Ishikawa (cell line): ENCODE measurements at regions not wholly inside any gene's neighbourhood (a gene's known extent, or its start where the extent isn't known, plus 50 kb on each side); places are given as distances from the start of the nearest gene placed in this dataset.

Experiments
- CEBPB ChIP-seq: IDR thresholded peaks from 2 replicates; pipeline ENCODE4 v1.6.1; 2012
- CREB1 ChIP-seq: IDR thresholded peaks from 2 replicates; pipeline ENCODE4 v1.6.1; 2012; ENCODE audit warnings: low read depth
- EGR1 ChIP-seq: IDR thresholded peaks from 2 replicates; pipeline ENCODE4 v1.6.1; 2012
- EP300 ChIP-seq: IDR thresholded peaks from 2 replicates; pipeline ENCODE4 v1.6.1; 2012; ENCODE audit warnings: borderline replicate concordance
- FOXM1 ChIP-seq: IDR thresholded peaks from 2 replicates; pipeline ENCODE4 v1.6.1; 2012; ENCODE audit warnings: low read depth, borderline replicate concordance
- MAX ChIP-seq: IDR thresholded peaks from 2 replicates; pipeline ENCODE4 v1.6.1; 2012
- NFIC ChIP-seq: IDR thresholded peaks from 2 replicates; pipeline ENCODE4 v1.6.1; 2012
- RAD21 ChIP-seq: IDR thresholded peaks from 2 replicates; pipeline ENCODE4 v1.6.1; 2012; ENCODE audit warnings: low read depth
- TAF1 ChIP-seq: IDR thresholded peaks from 2 replicates; pipeline ENCODE4 v1.6.1; 2012; ENCODE audit warnings: low read depth, mild to moderate bottlenecking
- TCF12 ChIP-seq: IDR thresholded peaks from 2 replicates; pipeline ENCODE4 v1.6.1; 2012; ENCODE audit warnings: low read depth
- TEAD4 ChIP-seq: IDR thresholded peaks from 2 replicates; pipeline ENCODE4 v1.6.1; 2012
- USF1 ChIP-seq: IDR thresholded peaks from 2 replicates; pipeline ENCODE4 v1.6.1; 2012
- YY1 ChIP-seq: IDR thresholded peaks from 2 replicates; pipeline ENCODE4 v1.6.1; 2012; ENCODE audit warnings: low read depth
- ZBTB7A ChIP-seq: IDR thresholded peaks from 2 replicates; pipeline ENCODE4 v1.6.1; 2012; ENCODE audit warnings: low read depth
- TF ChIP-seq, protein P1 (sequence below): IDR thresholded peaks from 2 replicates; pipeline ENCODE4 v1.6.1; 2012; ENCODE audit warnings: low read depth, mild to moderate bottlenecking

DNA sequence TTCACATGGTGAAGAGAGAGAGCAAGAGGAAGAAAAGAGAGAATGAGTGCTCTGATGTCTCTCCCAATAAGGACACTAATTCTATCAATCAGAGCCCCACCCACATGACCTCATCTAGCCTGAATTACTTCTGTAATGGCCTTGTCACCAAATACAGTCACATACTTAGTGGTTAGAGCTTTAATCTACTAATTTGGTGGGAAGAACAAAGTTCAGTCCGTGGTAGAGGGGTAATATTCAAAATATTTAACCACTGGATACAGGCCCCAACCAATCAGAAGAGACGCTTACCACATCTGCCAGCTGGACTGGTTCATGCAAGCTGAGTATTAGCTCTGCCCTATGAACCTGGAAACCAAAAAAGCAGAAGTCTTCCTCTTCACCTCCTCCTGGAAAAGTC, 336.3 kb upstream of the NFE2L3 start:
- TF ChIP-seq YY1 (no peak), MAX (no peak)

- TF ChIP-seq RAD21 = peak; percentile 13; the same call in 1 of the 2 replicates
- no peak for TF ChIP-seq EGR1
- no peak for TF ChIP-seq NFIC
- no peak for TF ChIP-seq CREB1
- no peak for TF ChIP-seq FOXM1
Observed at GRCh38 chr7:25820432-25821040, 331.5 kb upstream of the NFE2L3 start.

DNA sequence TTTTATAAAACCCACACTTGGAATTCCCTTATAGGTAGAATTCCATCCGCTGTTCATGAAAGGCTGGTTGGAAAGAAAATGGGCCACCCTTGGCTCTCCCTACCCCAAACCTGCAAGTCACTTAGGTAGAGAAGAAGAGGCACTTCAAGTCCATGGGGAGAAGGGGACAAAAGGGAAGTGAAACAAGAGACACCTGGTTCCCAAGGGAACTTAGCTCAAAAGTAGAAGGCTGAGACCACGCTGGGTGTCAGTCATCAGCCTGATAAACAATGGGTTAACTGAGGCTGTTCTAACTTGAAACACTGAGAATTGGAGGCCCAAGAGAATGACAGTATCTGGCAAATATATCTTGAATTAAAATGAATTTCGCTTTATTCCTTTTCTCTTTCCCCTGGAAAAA, 330.8 kb upstream of the NFE2L3 start:
- no peak for TF ChIP-seq ZBTB7A
- TF ChIP-seq TCF12 = no peak
- TF ChIP-seq TEAD4 = no peak
- TF ChIP-seq CEBPB = no peak
- no peak for TF ChIP-seq NFIC
- no peak for TF ChIP-seq USF1
- no peak for TF ChIP-seq FOXM1
- no peak for TF ChIP-seq EP300
- TF ChIP-seq TAF1 = no peak
- no peak for TF ChIP-seq RAD21
- no peak for TF ChIP-seq CREB1
- TF ChIP-seq EGR1 = no peak

DNA sequence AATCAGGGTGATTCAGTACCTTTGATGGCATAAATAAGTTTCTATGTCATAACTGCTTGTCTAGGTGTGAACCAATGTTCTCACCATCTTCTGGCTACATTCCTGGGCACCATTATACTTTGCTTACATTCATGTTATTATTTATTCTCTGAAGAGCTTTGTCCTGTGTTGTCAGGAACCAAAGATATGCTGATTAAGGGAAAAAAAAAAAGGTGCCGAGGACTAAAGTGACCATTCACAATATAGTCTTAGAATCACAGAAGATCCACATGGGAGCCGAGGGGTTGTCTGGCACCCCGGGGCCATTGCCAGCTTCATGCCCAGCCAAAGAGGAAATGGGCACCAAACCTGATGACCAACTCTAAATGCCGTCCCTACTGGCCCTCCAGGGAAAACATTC, 329.2 kb upstream of the NFE2L3 start:
- no peak for TF ChIP-seq RAD21
- TF ChIP-seq EGR1 = no peak
- TF ChIP-seq TEAD4 = no peak
- TF ChIP-seq EP300 = no peak
- TF ChIP-seq MAX = no peak
- TF ChIP-seq, protein P1, sequence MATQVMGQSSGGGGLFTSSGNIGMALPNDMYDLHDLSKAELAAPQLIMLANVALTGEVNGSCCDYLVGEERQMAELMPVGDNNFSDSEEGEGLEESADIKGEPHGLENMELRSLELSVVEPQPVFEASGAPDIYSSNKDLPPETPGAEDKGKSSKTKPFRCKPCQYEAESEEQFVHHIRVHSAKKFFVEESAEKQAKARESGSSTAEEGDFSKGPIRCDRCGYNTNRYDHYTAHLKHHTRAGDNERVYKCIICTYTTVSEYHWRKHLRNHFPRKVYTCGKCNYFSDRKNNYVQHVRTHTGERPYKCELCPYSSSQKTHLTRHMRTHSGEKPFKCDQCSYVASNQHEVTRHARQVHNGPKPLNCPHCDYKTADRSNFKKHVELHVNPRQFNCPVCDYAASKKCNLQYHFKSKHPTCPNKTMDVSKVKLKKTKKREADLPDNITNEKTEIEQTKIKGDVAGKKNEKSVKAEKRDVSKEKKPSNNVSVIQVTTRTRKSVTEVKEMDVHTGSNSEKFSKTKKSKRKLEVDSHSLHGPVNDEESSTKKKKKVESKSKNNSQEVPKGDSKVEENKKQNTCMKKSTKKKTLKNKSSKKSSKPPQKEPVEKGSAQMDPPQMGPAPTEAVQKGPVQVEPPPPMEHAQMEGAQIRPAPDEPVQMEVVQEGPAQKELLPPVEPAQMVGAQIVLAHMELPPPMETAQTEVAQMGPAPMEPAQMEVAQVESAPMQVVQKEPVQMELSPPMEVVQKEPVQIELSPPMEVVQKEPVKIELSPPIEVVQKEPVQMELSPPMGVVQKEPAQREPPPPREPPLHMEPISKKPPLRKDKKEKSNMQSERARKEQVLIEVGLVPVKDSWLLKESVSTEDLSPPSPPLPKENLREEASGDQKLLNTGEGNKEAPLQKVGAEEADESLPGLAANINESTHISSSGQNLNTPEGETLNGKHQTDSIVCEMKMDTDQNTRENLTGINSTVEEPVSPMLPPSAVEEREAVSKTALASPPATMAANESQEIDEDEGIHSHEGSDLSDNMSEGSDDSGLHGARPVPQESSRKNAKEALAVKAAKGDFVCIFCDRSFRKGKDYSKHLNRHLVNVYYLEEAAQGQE = no peak
- TF ChIP-seq USF1 = no peak
- TF ChIP-seq TCF12 = no peak
- no peak for TF ChIP-seq ZBTB7A
- TF ChIP-seq CREB1 = no peak
- no peak for TF ChIP-seq YY1
- no peak for TF ChIP-seq FOXM1
- no peak for TF ChIP-seq TAF1
- no peak for TF ChIP-seq NFIC
- no peak for TF ChIP-seq CEBPB

DNA sequence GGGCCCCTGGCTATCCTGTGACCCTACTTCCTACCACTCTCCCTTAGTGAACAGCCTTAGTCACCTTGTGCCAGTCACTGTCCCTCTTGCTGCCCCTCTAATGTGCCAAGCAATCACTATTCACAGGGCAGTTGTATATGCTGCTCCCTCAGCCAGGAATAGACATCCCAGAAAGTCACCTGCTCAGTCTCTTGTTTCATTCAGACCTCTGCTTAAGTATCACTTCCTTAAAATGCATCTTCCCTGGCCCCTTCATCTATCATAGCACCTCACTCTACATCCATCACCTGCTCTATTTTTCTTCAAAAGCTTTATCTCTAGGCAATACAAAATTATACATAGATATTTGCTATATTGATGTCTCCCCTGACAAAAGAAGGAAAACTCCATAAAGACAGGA, 328.4 kb upstream of the NFE2L3 start:
- TF ChIP-seq TCF12 (no peak), CREB1 (no peak), USF1 (no peak)
- TF ChIP-seq, protein P1 = no peak

DNA sequence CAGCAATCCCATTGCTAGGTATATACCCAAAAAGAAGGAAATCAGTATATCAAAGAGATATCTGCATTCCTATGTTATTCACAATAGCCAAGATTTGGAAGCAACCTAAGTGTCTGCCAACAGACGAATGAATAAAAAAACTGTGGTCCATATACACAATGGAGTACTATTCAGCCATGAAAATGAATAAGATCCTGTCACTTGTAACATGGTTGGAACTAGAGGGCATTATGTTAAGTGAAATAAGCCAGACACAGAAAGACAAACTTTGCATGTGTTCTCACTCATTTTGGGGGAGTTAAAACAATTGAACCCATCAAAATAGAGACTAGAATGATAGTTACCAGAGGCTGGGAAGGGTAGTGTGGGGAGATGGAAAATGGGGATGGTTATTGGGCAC, 323.5 kb upstream of the NFE2L3 start:
- TF ChIP-seq EP300 = no peak
- no peak for TF ChIP-seq CREB1
- TF ChIP-seq EGR1 = no peak
- no peak for TF ChIP-seq TEAD4
- TF ChIP-seq, protein P1 = no peak
- no peak for TF ChIP-seq FOXM1
- TF ChIP-seq ZBTB7A = no peak
- no peak for TF ChIP-seq TAF1
- no peak for TF ChIP-seq YY1
- TF ChIP-seq CEBPB = no peak
- TF ChIP-seq USF1 = no peak
- TF ChIP-seq NFIC = no peak
- TF ChIP-seq MAX = no peak
